ENCODE measurements at regions not wholly inside any gene's neighbourhood (a gene's known extent, or its start where the extent isn't known, plus 50 kb on each side); places are given as distances from the start of the nearest gene placed in this dataset.

- TF ChIP-seq POLR2AphosphoS5 (IDR thresholded peaks at IDR 0.05) (no peak), EP300 (conservative IDR thresholded peaks at IDR 0.05; ENCODE audit: poor library complexity, severe bottlenecking) (no peak), EZH2 (IDR thresholded peaks at IDR 0.05; ENCODE audit: borderline replicate concordance, insufficient read depth, low read length, poor library complexity, severe bottlenecking) (no peak), CTCF (IDR thresholded peaks at IDR 0.05; ENCODE audit: poor library complexity, severe bottlenecking) (no peak), MXI1 (conservative IDR thresholded peaks at IDR 0.05; ENCODE audit: poor library complexity, severe bottlenecking) (no peak), RAD21 (conservative IDR thresholded peaks at IDR 0.05) (no peak), SMC3 (conservative IDR thresholded peaks at IDR 0.05; ENCODE audit: poor library complexity) (no peak), TAF1 (IDR thresholded peaks at IDR 0.05; ENCODE audit: low read depth) (no peak)
- TF ChIP-seq, protein P1, sequence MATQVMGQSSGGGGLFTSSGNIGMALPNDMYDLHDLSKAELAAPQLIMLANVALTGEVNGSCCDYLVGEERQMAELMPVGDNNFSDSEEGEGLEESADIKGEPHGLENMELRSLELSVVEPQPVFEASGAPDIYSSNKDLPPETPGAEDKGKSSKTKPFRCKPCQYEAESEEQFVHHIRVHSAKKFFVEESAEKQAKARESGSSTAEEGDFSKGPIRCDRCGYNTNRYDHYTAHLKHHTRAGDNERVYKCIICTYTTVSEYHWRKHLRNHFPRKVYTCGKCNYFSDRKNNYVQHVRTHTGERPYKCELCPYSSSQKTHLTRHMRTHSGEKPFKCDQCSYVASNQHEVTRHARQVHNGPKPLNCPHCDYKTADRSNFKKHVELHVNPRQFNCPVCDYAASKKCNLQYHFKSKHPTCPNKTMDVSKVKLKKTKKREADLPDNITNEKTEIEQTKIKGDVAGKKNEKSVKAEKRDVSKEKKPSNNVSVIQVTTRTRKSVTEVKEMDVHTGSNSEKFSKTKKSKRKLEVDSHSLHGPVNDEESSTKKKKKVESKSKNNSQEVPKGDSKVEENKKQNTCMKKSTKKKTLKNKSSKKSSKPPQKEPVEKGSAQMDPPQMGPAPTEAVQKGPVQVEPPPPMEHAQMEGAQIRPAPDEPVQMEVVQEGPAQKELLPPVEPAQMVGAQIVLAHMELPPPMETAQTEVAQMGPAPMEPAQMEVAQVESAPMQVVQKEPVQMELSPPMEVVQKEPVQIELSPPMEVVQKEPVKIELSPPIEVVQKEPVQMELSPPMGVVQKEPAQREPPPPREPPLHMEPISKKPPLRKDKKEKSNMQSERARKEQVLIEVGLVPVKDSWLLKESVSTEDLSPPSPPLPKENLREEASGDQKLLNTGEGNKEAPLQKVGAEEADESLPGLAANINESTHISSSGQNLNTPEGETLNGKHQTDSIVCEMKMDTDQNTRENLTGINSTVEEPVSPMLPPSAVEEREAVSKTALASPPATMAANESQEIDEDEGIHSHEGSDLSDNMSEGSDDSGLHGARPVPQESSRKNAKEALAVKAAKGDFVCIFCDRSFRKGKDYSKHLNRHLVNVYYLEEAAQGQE (IDR thresholded peaks at IDR 0.05; ENCODE audit: borderline replicate concordance), result no peak
Observed at GRCh38 chr13:23949736-23950135, 52.4 kb upstream of the C1QTNF9B start.

Data from neural cell (in vitro differentiated cells).